Mesendoderm (in vitro differentiated cells): ENCODE measurements at regions not wholly inside any gene's neighbourhood (a gene's known extent, or its start where the extent isn't known, plus 50 kb on each side); places are given as distances from the start of the nearest gene placed in this dataset.

Experiments used
- DNase-seq: peaks from one replicate; pipeline ENCODE4 v3.0.0; 2013
- H2AK5ac ChIP-seq: 2 replicates; pipeline ENCODE4 v1.6.1; 2013; ENCODE audit warnings: low read length, inconsistent platforms
- H2BK120ac ChIP-seq: 2 replicates; pipeline ENCODE4 v1.6.1; 2013; ENCODE audit warnings: low read depth, mild to moderate bottlenecking, low read length, moderate library complexity, mixed read lengths
- H2BK15ac ChIP-seq: replicated peaks from 2 replicates; pipeline ENCODE4 v1.6.1; 2013; ENCODE audit warnings: low read depth, mild to moderate bottlenecking, moderate library complexity
- H2BK5ac ChIP-seq: 2 replicates; pipeline ENCODE4 v1.6.1; 2013; ENCODE audit warnings: low read length, inconsistent platforms
- H3K18ac ChIP-seq: 2 replicates; pipeline ENCODE4 v1.6.1; 2013; ENCODE audit warnings: mild to moderate bottlenecking, low read length, mixed read lengths
- H3K23ac ChIP-seq: one replicate; pipeline ENCODE4 v1.6.1; 2013; ENCODE audit warnings: low read length
- H3K27ac ChIP-seq: 2 replicates; pipeline ENCODE4 v1.5.1; 2013; ENCODE audit warnings: low read depth, mild to moderate bottlenecking, inconsistent platforms, low read length, moderate library complexity
- H3K27me3 ChIP-seq: 2 replicates; pipeline ENCODE4 v1.6.1; 2013; ENCODE audit warnings: low read length, control low read depth, mild to moderate bottlenecking, inconsistent platforms; ENCODE audit not compliant: insufficient read depth, poor library complexity
- H3K36me3 ChIP-seq: 2 replicates; pipeline ENCODE4 v1.6.1; 2013; ENCODE audit warnings: low read length, inconsistent platforms; ENCODE audit not compliant: control insufficient read depth, insufficient read depth
- H3K4ac ChIP-seq: one replicate; pipeline ENCODE4 v1.6.1; 2013; ENCODE audit warnings: low read depth, mild to moderate bottlenecking, low read length, moderate library complexity
- H3K4me1 ChIP-seq: 2 replicates; pipeline ENCODE4 v1.6.1; 2013; ENCODE audit warnings: low read depth, low read length, inconsistent platforms; ENCODE audit not compliant: control insufficient read depth
- H3K4me2 ChIP-seq: 2 replicates; pipeline ENCODE4 v1.6.1; 2013; ENCODE audit warnings: low read length
- H3K4me3 ChIP-seq: 2 replicates; pipeline ENCODE4 v1.5.1; 2013; ENCODE audit warnings: mild to moderate bottlenecking, low read length
- H3K56ac ChIP-seq: one replicate; pipeline ENCODE4 v1.6.1; 2013; ENCODE audit warnings: low read length
- H3K79me1 ChIP-seq: 2 replicates; pipeline ENCODE4 v1.6.1; 2013; ENCODE audit warnings: low read length, inconsistent platforms
- H3K79me2 ChIP-seq: 2 replicates; pipeline ENCODE4 v1.6.1; 2013; ENCODE audit warnings: mild to moderate bottlenecking, low read length; ENCODE audit not compliant: control insufficient read depth, insufficient read depth
- H3K9ac ChIP-seq: 2 replicates; pipeline ENCODE4 v1.6.1; 2013; ENCODE audit warnings: low read length, inconsistent platforms
- H4K5ac ChIP-seq: one replicate; pipeline ENCODE4 v1.6.1; 2013; ENCODE audit warnings: low read length
- H4K8ac ChIP-seq: one replicate; pipeline ENCODE4 v1.6.1; 2013; ENCODE audit warnings: low read depth, mild to moderate bottlenecking, control low read depth, low read length, moderate library complexity
- WGBS: extraction: QIAGEN DNeasy Blood & Tissue Kit; methylation state at CpG from one replicate; pipeline ENCODE4 v1.1.7; 2013; ENCODE audit warnings: low lambda C conversion rate, missing lambda C conversion rate; ENCODE audit not compliant: insufficient coverage; ENCODE audit errors: extremely low coverage; 5-methylcytosine and 5-hydroxymethylcytosine counted together

- Histone ChIP-seq H3K4me3 (no peak overlapping the region), H2AK5ac (no peak overlapping the region), H3K79me2 (no peaks in the 10 kb centered on the region), H3K4me2 (no peak overlapping the region), H3K27ac (no peak overlapping the region), H3K56ac (no peak overlapping the region), H3K79me1 (no peaks in the 10 kb centered on the region), H3K23ac (no peak overlapping the region), H3K18ac (no peak overlapping the region), H2BK5ac (no peak overlapping the region), H3K4me1 (no peaks in the 10 kb centered on the region), H4K5ac (no peak overlapping the region), H3K27me3 (no peaks in the 10 kb centered on the region), H3K4ac (no peak overlapping the region), H4K8ac (no peak overlapping the region), H3K36me3 (no peaks in the 10 kb centered on the region), H3K9ac (no peak overlapping the region), H2BK120ac (no peak overlapping the region), H2BK15ac (no peak overlapping the region)
- DNase-seq = no peak
- no CpG with 5 or more reads among the region's 1 CpG for WGBS
Measured at GRCh38 chr1:60982539-60982938, 99.8 kb upstream of the NFIA start.

DNA sequence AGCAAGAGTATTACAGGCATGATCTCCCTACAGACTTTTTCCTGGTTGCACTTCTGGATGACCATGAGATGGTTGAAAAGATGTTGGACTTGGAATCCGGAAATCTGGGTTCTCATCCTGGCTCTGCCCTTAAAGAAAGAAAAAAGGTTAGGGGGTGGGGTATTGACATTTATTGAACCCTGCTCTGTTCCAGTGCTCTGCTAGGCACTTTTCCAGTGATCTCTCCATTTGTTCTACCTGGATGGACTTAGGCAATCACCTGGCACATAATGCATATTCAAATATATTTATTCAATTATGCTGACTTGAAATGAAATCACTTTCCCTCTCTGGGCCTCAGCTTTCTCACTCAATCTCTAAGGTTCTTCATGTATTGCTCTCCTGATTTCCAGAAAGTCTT is 101.0 kb upstream of the NFIA start:
- no CpG with 5 or more reads among the region's 1 CpG for WGBS
- no peaks in the 10 kb centered on the region for H3K79me2 ChIP-seq

GRCh38 chr1:60978421-60979357 is 103.7 kb upstream of the NFIA start:
- DNase-seq = peak; percentile 44
- H3K79me1 ChIP-seq = no peaks in the 10 kb centered on the region

More for the DNA sequence above, 101.0 kb upstream of the NFIA start:
- no peak for DNase-seq
- Histone ChIP-seq H4K5ac (no peak overlapping the region), H2AK5ac (no peak overlapping the region), H4K8ac (no peak overlapping the region), H2BK120ac (no peak overlapping the region), H3K4me2 (no peak overlapping the region), H3K18ac (no peak overlapping the region), H3K27ac (no peak overlapping the region), H2BK15ac (no peak overlapping the region), H3K4ac (no peak overlapping the region), H3K79me1 (no peaks in the 10 kb centered on the region), H3K36me3 (no peaks in the 10 kb centered on the region), H2BK5ac (no peak overlapping the region), H3K4me1 (no peaks in the 10 kb centered on the region), H3K4me3 (no peak overlapping the region), H3K23ac (no peak overlapping the region), H3K9ac (no peak overlapping the region), H3K56ac (no peak overlapping the region), H3K27me3 (no peaks in the 10 kb centered on the region)

DNA sequence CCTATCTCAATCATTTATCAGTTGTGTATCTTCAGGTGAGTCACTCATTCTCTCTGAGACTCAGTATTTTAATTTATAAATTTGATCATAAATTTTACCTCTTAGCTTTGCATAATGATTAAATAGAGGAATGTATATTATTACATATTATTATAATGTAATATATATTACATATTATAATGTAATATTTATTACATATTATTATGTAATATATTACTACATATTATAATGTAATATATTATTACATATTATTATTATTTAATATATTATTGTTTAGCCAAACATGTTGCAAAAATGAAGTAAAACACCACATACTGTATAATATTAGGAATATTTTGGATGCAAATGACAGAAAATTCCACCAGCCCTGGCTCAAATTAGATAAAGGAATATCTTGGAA is 104.7 kb upstream of the NFIA start:
- Histone ChIP-seq H2BK120ac (no peak overlapping the region), H2BK15ac (no peak overlapping the region), H3K18ac (no peak overlapping the region), H3K79me2 (no peaks in the 10 kb centered on the region), H3K23ac (no peak overlapping the region), H3K36me3 (no peaks in the 10 kb centered on the region), H3K4ac (no peak overlapping the region), H4K5ac (no peak overlapping the region), H2BK5ac (no peak overlapping the region), H3K4me3 (no peak overlapping the region), H3K27me3 (no peaks in the 10 kb centered on the region), H3K79me1 (no peaks in the 10 kb centered on the region), H2AK5ac (no peak overlapping the region), H4K8ac (no peak overlapping the region), H3K4me2 (no peak overlapping the region), H3K4me1 (no peaks in the 10 kb centered on the region), H3K9ac (no peak overlapping the region), H3K56ac (no peak overlapping the region), H3K27ac (no peak overlapping the region)
- no peak for DNase-seq

More at GRCh38 chr1:60978421-60979357, 103.7 kb upstream of the NFIA start:
- Histone ChIP-seq H4K5ac (no peak overlapping the region), H3K23ac (no peak overlapping the region), H3K4me3 (no peak overlapping the region), H2BK120ac (no peak overlapping the region), H3K36me3 (no peaks in the 10 kb centered on the region), H2BK15ac (no peak overlapping the region), H3K18ac (no peak overlapping the region), H3K4ac (no peak overlapping the region), H3K4me1 (no peaks in the 10 kb centered on the region), H3K4me2 (no peak overlapping the region), H3K27ac (no peak overlapping the region), H3K27me3 (no peaks in the 10 kb centered on the region), H2BK5ac (no peak overlapping the region), H3K9ac (no peak overlapping the region), H3K56ac (no peak overlapping the region), H3K79me2 (no peaks in the 10 kb centered on the region), H4K8ac (no peak overlapping the region), H2AK5ac (no peak overlapping the region)
- WGBS = no CpG with 5 or more reads among the region's 4 CpGs

- H3K27me3 ChIP-seq = no peaks in the 10 kb centered on the region
- no peak overlapping the region for H3K4me3 ChIP-seq
- no peaks in the 10 kb centered on the region for H3K79me2 ChIP-seq
- no peak overlapping the region for H3K4me2 ChIP-seq
- H2BK5ac ChIP-seq = no peak overlapping the region
- no CpG with 5 or more reads among the region's 5 CpGs for WGBS
- H3K4ac ChIP-seq = no peak overlapping the region
- H3K4me1 ChIP-seq = no peaks in the 10 kb centered on the region
- no peak overlapping the region for H3K27ac ChIP-seq
- H3K36me3 ChIP-seq = no peaks in the 10 kb centered on the region
- H3K9ac ChIP-seq = no peak overlapping the region
- no peaks in the 10 kb centered on the region for H3K79me1 ChIP-seq
- no peak overlapping the region for H2BK120ac ChIP-seq
- H3K23ac ChIP-seq = no peak overlapping the region
- no peak for DNase-seq
- H3K56ac ChIP-seq = no peak overlapping the region
- H2BK15ac ChIP-seq = no peak overlapping the region
- H3K18ac ChIP-seq = no peak overlapping the region
- H2AK5ac ChIP-seq = no peak overlapping the region
- no peak overlapping the region for H4K5ac ChIP-seq
- no peak overlapping the region for H4K8ac ChIP-seq
Measured at GRCh38 chr1:60974524-60975372, 107.6 kb upstream of the NFIA start.
